Gastrocnemius medialis (tissue), 4 donors: ENCODE measurements at regions not wholly inside any gene's neighbourhood (a gene's known extent, or its start where the extent isn't known, plus 50 kb on each side); places are given as distances from the start of the nearest gene placed in this dataset.

ENCODE experiments used
- ATAC-seq, 2 donors: fragments of 150-250 bp; one replicate each; pipeline ENCODE4 v1.9.1; 2016
- DNase-seq, 2 donors: peaks; one replicate each; pipeline ENCODE4 v3.0.0-alpha.2; 2019
- H3K27ac ChIP-seq, 4 donors: fragments of 200-600 bp; sonication (generic); 1 replicate in 1 of 4; 2 replicates in 3 of 4; pipeline ENCODE4 v1.5.1; 2016 to 2018; ENCODE audit warnings: mild to moderate bottlenecking in 2 of 4, moderate library complexity in 1 of 4
- H3K27me3 ChIP-seq, 3 donors: fragments of 200-600 bp; sonication (generic) in 2 of 3; 1 replicate in 1 of 3; 2 replicates in 2 of 3; pipeline versions ENCODE4 v1.5.1 to v1.6.0; 2016 to 2019; ENCODE audit warnings: mild to moderate bottlenecking in 1 of 3, moderate library complexity in 1 of 3
- H3K36me3 ChIP-seq, 2 donors: fragments of 200-600 bp; sonication (generic) in 1 of 2; one replicate each; pipeline ENCODE4 v1.5.1; 2017 to 2018
- H3K4me1 ChIP-seq, 2 donors: fragments of 200-600 bp; sonication (generic) in 1 of 2; one replicate each; pipeline ENCODE4 v1.5.1; 2016 to 2017; ENCODE audit warnings: mild to moderate bottlenecking in 2 of 2
- H3K4me3 ChIP-seq, 4 donors: fragments of 200-600 bp; sonication (generic) in 3 of 4; 1 replicate in 1 of 4; 2 replicates in 3 of 4; pipeline ENCODE4 v1.5.1; 2016 to 2019; ENCODE audit warnings: mild to moderate bottlenecking in 2 of 4
- H3K9me3 ChIP-seq, 3 donors: fragments of 200-600 bp; sonication (generic) in 2 of 3; 1 replicate in 1 of 3; 2 replicates in 2 of 3; pipeline ENCODE4 v1.5.1; 2016 to 2019
- POLR2A ChIP-seq, 2 donors: fragments of 450-650 bp; IDR thresholded peaks; one replicate each; pipeline ENCODE4 v1.6.1; 2017; ENCODE audit warnings: antibody characterized with exemption in 2 of 2, mild to moderate bottlenecking in 2 of 2, moderate library complexity in 2 of 2
- in situ Hi-C, 4 donors: fragments of 200-750 bp; cut with MboI; loops; one replicate each; pipeline versions ENCODE4 v1.15.0 to v1.8.0; 2017; ENCODE audit warnings: low sequenced_read_pairs in 4 of 4
- intact Hi-C: fragments of 100-400 bp; cut with DNase I; formaldehyde crosslinking; loops from one replicate; pipeline ENCODE4 v1.15.1; 2023; ENCODE audit warnings: low total_unique reads
- TF ChIP-seq, protein P1 (sequence below), 5 experiments: fragments of 450-650 bp in 3 of 5; fragments of 200-600 bp in 2 of 5; sonication (generic) in 2 of 5; IDR thresholded peaks in 4 of 5; conservative IDR thresholded peaks in 1 of 5; 1 replicate in 4 of 5; 2 replicates in 1 of 5; pipeline ENCODE4 v1.5.1; 2016 to 2019; ENCODE audit warnings: antibody characterized with exemption in 5 of 5, mild to moderate bottlenecking in 3 of 5, moderate library complexity in 3 of 5

DNA sequence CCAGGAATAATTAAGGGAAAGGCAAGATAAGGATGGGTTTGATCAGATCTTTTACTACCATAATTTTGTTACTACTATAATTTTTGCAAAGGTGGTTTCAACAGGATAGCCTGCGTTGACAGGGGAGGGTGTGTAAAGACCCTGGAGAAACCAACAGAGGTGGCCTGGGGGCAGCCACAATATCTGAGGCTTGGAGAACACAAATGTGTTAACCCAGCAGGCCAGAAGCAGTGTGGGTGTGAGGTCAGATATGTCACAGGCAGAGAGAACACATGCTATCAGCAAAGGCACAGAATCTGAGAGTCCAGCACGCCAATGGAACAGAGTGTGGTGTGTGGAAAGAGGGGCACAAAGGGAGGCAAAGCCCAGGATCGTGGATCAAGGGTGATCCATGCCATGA is 399.4 kb upstream of the TRIB2 start:
- Histone ChIP-seq H3K27ac (no peak overlapping the region), H3K36me3 (no peaks in the 10 kb centered on the region), H3K4me1 (no peaks in the 10 kb centered on the region), H3K4me3 (no peak overlapping the region), H3K27me3 (no peaks in the 10 kb centered on the region), H3K9me3 (no peaks in the 10 kb centered on the region)
- no peak for DNase-seq
- in situ Hi-C loops: no loop called here
- TF ChIP-seq, protein P1, sequence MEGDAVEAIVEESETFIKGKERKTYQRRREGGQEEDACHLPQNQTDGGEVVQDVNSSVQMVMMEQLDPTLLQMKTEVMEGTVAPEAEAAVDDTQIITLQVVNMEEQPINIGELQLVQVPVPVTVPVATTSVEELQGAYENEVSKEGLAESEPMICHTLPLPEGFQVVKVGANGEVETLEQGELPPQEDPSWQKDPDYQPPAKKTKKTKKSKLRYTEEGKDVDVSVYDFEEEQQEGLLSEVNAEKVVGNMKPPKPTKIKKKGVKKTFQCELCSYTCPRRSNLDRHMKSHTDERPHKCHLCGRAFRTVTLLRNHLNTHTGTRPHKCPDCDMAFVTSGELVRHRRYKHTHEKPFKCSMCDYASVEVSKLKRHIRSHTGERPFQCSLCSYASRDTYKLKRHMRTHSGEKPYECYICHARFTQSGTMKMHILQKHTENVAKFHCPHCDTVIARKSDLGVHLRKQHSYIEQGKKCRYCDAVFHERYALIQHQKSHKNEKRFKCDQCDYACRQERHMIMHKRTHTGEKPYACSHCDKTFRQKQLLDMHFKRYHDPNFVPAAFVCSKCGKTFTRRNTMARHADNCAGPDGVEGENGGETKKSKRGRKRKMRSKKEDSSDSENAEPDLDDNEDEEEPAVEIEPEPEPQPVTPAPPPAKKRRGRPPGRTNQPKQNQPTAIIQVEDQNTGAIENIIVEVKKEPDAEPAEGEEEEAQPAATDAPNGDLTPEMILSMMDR (IDR thresholded peaks at IDR 0.05 in 4 of 5, conservative IDR thresholded peaks at IDR 0.05 in 1 of 5): no peak
- no peak for TF ChIP-seq POLR2A (IDR thresholded peaks at IDR 0.05)
- ATAC-seq: no peak
- intact Hi-C loops: no loop called here

- no peaks in the 10 kb centered on the region for H3K4me1 ChIP-seq
- ATAC-seq: no peak
These were observed 398.8 kb upstream of the TRIB2 start for GRCh38 chr2:12317814-12318426.

DNA sequence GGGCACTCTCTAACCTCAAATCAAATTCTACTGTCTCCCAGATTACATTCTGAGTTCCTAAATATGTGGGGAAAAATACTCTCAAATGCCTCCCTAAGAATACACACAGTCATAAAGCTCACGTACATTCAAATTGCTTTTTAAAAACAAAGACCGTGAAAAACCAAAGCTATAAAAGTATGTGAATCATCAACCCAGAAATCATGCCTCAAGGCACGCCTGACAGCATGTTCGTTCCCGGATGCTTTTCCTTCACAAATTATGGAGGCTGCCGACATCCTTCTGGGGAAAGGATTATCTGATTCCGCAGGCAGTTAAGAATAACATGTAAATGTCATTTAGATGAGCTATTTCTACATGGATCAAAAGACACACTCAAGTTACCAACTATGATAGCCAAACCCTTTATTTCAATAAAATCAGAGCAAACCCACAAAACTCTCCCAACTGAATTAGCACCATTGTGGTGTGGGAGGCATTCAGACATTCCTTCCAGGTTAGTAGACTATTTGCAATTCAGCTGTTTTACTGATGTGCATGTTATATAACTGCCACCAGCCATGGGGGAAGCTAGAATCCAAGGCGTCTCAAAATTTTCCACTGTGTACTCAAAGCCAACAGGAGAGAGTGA is 398.2 kb upstream of the TRIB2 start:
- Histone ChIP-seq H3K4me1 (no peaks in the 10 kb centered on the region), H3K27me3 (no peaks in the 10 kb centered on the region), H3K27ac (no peak overlapping the region), H3K36me3 (no peaks in the 10 kb centered on the region), H3K9me3 (no peaks in the 10 kb centered on the region), H3K4me3 (no peak overlapping the region)
- DNase-seq: no peak
- intact Hi-C loops: no loop called here
- in situ Hi-C loops: no loop called here
- TF ChIP-seq POLR2A (IDR thresholded peaks at IDR 0.05): no peak
- TF ChIP-seq, protein P1 (IDR thresholded peaks at IDR 0.05 in 4 of 5, conservative IDR thresholded peaks at IDR 0.05 in 1 of 5): no peak
- ATAC-seq: no peak

More at GRCh38 chr2:12317814-12318426, 398.8 kb upstream of the TRIB2 start:
- no peak for DNase-seq
- H3K27me3 ChIP-seq: no peaks in the 10 kb centered on the region
- H3K4me3 ChIP-seq: no peak overlapping the region
- H3K9me3 ChIP-seq: no peaks in the 10 kb centered on the region
- no peak overlapping the region for H3K27ac ChIP-seq
- intact Hi-C loops (no loop called here), in situ Hi-C loops (no loop called here)
- no peak for TF ChIP-seq POLR2A (IDR thresholded peaks at IDR 0.05)
- TF ChIP-seq, protein P1 (IDR thresholded peaks at IDR 0.05 in 4 of 5, conservative IDR thresholded peaks at IDR 0.05 in 1 of 5): no peak
- H3K36me3 ChIP-seq: no peaks in the 10 kb centered on the region

- no peaks in the 10 kb centered on the region for H3K9me3 ChIP-seq
- no peaks in the 10 kb centered on the region for H3K36me3 ChIP-seq
- H3K27ac ChIP-seq: peak overlapping the region in 1 of 4 donors; percentile 22
- H3K4me3 ChIP-seq: no peak overlapping the region
- intact Hi-C loops (loop anchor here (1.0 kb wide), 1 partner anchor 33 kb away; no protein-coding TSS in a partner anchor), in situ Hi-C loops (no loop called here)
- ATAC-seq (no peak), DNase-seq (no peak)
- no peaks in the 10 kb centered on the region for H3K4me1 ChIP-seq
- no peaks in the 10 kb centered on the region for H3K27me3 ChIP-seq
- TF ChIP-seq POLR2A (IDR thresholded peaks at IDR 0.05): no peak
- TF ChIP-seq, protein P1 (IDR thresholded peaks at IDR 0.05 in 4 of 5, conservative IDR thresholded peaks at IDR 0.05 in 1 of 5): no peak
These were observed 396.6 kb upstream of the TRIB2 start for GRCh38 chr2:12320027-12320734.
